ENCODE measurements at regions not wholly inside any gene's neighbourhood (a gene's known extent, or its start where the extent isn't known, plus 50 kb on each side); places are given as distances from the start of the nearest gene placed in this dataset.

- Histone ChIP-seq H3K27ac (replicated peaks; ENCODE audit: low read length) (no peak overlapping the region), H3K36me3 (replicated peaks in 1 of 2; ENCODE audit: control insufficient read depth in 2 of 2, insufficient read depth in 2 of 2, low read length in 2 of 2) (no peaks in the 10 kb centered on the region), H3K23ac (ENCODE audit: low read depth, low read length, poor library complexity) (no peak overlapping the region), H4K91ac (ENCODE audit: low read depth, low read length, poor library complexity) (no peak overlapping the region), H3K18ac (ENCODE audit: low read length) (no peak overlapping the region), H2BK5ac (ENCODE audit: low read length) (no peak overlapping the region), H3K4me2 (ENCODE audit: insufficient read depth, low read length, poor library complexity, severe bottlenecking) (no peak overlapping the region), H3K14ac (ENCODE audit: low read length) (no peak overlapping the region), H3K27me3 (ENCODE audit: control insufficient read depth in 3 of 3, insufficient read depth in 3 of 3, low read depth in 1 of 3, low read length in 3 of 3) (peaks cover 0 to 3% (median 0%) of the 10 kb centered on the region in 3 experiments), H3K79me1 (ENCODE audit: low read depth, low read length) (no peaks in the 10 kb centered on the region), H4K8ac (ENCODE audit: low read depth, low read length) (no peak overlapping the region), H2BK15ac (ENCODE audit: low read length) (no peak overlapping the region), H2BK120ac (ENCODE audit: low read depth, low read length) (no peak overlapping the region), H2AFZ (ENCODE audit: low read length) (no peak overlapping the region), H3K9ac (ENCODE audit: low read depth, low read length, poor library complexity) (no peak overlapping the region), H2AK5ac (ENCODE audit: low read depth, low read length) (no peak overlapping the region), H3K4me3 (ENCODE audit: low read length in 2 of 2) (no peak overlapping the region), H3K4me1 (ENCODE audit: control insufficient read depth in 2 of 2, insufficient read depth in 1 of 2, low read depth in 1 of 2, low read length in 2 of 2) (no peaks in the 10 kb centered on the region), H2BK12ac (ENCODE audit: low read length) (no peak overlapping the region), H3K4ac (ENCODE audit: low read length) (no peak overlapping the region), H3K9me3 (replicated peaks in 1 of 2; ENCODE audit: control insufficient read depth in 2 of 2, insufficient read depth in 1 of 2, low read depth in 1 of 2, low read length in 2 of 2) (no peaks in the 10 kb centered on the region)
- no CpG with 5 or more reads among the region's 3 CpGs for WGBS, 2 donors (ENCODE audit: extremely low coverage in 2 of 2, insufficient read length in 2 of 2, insufficient replicate concordance in 1 of 2)
- no peak for DNase-seq (ENCODE audit: low spot score)
Observed at GRCh38 chr1:63063367-63063766, 259.0 kb upstream of the FOXD3 start.

- Histone ChIP-seq H3K18ac (ENCODE audit: low read length) (no peak overlapping the region), H3K9ac (ENCODE audit: low read depth, low read length, poor library complexity) (no peak overlapping the region), H4K91ac (ENCODE audit: low read depth, low read length, poor library complexity) (no peak overlapping the region), H2BK5ac (ENCODE audit: low read length) (no peak overlapping the region), H3K27ac (replicated peaks; ENCODE audit: low read length) (no peak overlapping the region), H3K4me3 (ENCODE audit: low read length in 2 of 2) (no peak overlapping the region), H3K4me2 (ENCODE audit: insufficient read depth, low read length, poor library complexity, severe bottlenecking) (no peak overlapping the region), H3K27me3 (ENCODE audit: control insufficient read depth in 3 of 3, insufficient read depth in 3 of 3, low read depth in 1 of 3, low read length in 3 of 3) (peaks cover 0 to 3% (median 0%) of the 10 kb centered on the region in 3 experiments), H3K4me1 (ENCODE audit: control insufficient read depth in 2 of 2, insufficient read depth in 1 of 2, low read depth in 1 of 2, low read length in 2 of 2) (no peaks in the 10 kb centered on the region), H3K14ac (ENCODE audit: low read length) (no peak overlapping the region), H2AFZ (ENCODE audit: low read length) (no peak overlapping the region), H4K8ac (ENCODE audit: low read depth, low read length) (no peak overlapping the region), H2BK120ac (ENCODE audit: low read depth, low read length) (no peak overlapping the region), H2BK12ac (ENCODE audit: low read length) (no peak overlapping the region), H3K36me3 (replicated peaks in 1 of 2; ENCODE audit: control insufficient read depth in 2 of 2, insufficient read depth in 2 of 2, low read length in 2 of 2) (no peaks in the 10 kb centered on the region), H2BK15ac (ENCODE audit: low read length) (no peak overlapping the region), H3K9me3 (replicated peaks in 1 of 2; ENCODE audit: control insufficient read depth in 2 of 2, insufficient read depth in 1 of 2, low read depth in 1 of 2, low read length in 2 of 2) (no peaks in the 10 kb centered on the region), H2AK5ac (ENCODE audit: low read depth, low read length) (no peak overlapping the region), H3K23ac (ENCODE audit: low read depth, low read length, poor library complexity) (no peak overlapping the region), H3K79me1 (ENCODE audit: low read depth, low read length) (no peaks in the 10 kb centered on the region), H3K4ac (ENCODE audit: low read length) (no peak overlapping the region)
- no CpG with 5 or more reads among the region's 4 CpGs for WGBS, 2 donors (ENCODE audit: extremely low coverage in 2 of 2, insufficient read length in 2 of 2, insufficient replicate concordance in 1 of 2)
- no peak for DNase-seq (ENCODE audit: low spot score)
Observed at GRCh38 chr1:63064135-63064534, 258.2 kb upstream of the FOXD3 start.

GRCh38 chr1:63068626-63069025 is 253.7 kb upstream of the FOXD3 start:
- Histone ChIP-seq H3K18ac (ENCODE audit: low read length) (no peak overlapping the region), H2BK12ac (ENCODE audit: low read length) (no peak overlapping the region)

GRCh38 chr1:63069214-63069613 is 253.2 kb upstream of the FOXD3 start:
- Histone ChIP-seq H3K9me3 (replicated peaks in 1 of 2; ENCODE audit: control insufficient read depth in 2 of 2, insufficient read depth in 1 of 2, low read depth in 1 of 2, low read length in 2 of 2) (no peaks in the 10 kb centered on the region), H3K18ac (ENCODE audit: low read length) (no peak overlapping the region), H4K91ac (ENCODE audit: low read depth, low read length, poor library complexity) (no peak overlapping the region), H4K8ac (ENCODE audit: low read depth, low read length) (no peak overlapping the region), H2BK15ac (ENCODE audit: low read length) (no peak overlapping the region), H3K79me1 (ENCODE audit: low read depth, low read length) (no peaks in the 10 kb centered on the region), H2AFZ (ENCODE audit: low read length) (no peak overlapping the region), H3K4me1 (ENCODE audit: control insufficient read depth in 2 of 2, insufficient read depth in 1 of 2, low read depth in 1 of 2, low read length in 2 of 2) (no peaks in the 10 kb centered on the region), H3K4me3 (ENCODE audit: low read length in 2 of 2) (no peak overlapping the region), H2BK5ac (ENCODE audit: low read length) (no peak overlapping the region), H3K4me2 (ENCODE audit: insufficient read depth, low read length, poor library complexity, severe bottlenecking) (no peak overlapping the region), H3K27me3 (ENCODE audit: control insufficient read depth in 3 of 3, insufficient read depth in 3 of 3, low read depth in 1 of 3, low read length in 3 of 3) (peaks cover 0 to 23% (median 8%) of the 10 kb centered on the region in 3 experiments), H2BK12ac (ENCODE audit: low read length) (no peak overlapping the region), H3K23ac (ENCODE audit: low read depth, low read length, poor library complexity) (no peak overlapping the region), H3K14ac (ENCODE audit: low read length) (no peak overlapping the region), H3K27ac (replicated peaks; ENCODE audit: low read length) (no peak overlapping the region), H3K9ac (ENCODE audit: low read depth, low read length, poor library complexity) (no peak overlapping the region), H3K36me3 (replicated peaks in 1 of 2; ENCODE audit: control insufficient read depth in 2 of 2, insufficient read depth in 2 of 2, low read length in 2 of 2) (no peaks in the 10 kb centered on the region), H2BK120ac (ENCODE audit: low read depth, low read length) (no peak overlapping the region), H2AK5ac (ENCODE audit: low read depth, low read length) (no peak overlapping the region), H3K4ac (ENCODE audit: low read length) (no peak overlapping the region)
- WGBS, 2 donors (ENCODE audit: extremely low coverage in 2 of 2, insufficient read length in 2 of 2, insufficient replicate concordance in 1 of 2), result no CpG with 5 or more reads among the region's 6 CpGs
- no peak for DNase-seq (ENCODE audit: low spot score)

More at GRCh38 chr1:63068626-63069025, 253.7 kb upstream of the FOXD3 start:
- Histone ChIP-seq H4K8ac (ENCODE audit: low read depth, low read length) (no peak overlapping the region), H2BK120ac (ENCODE audit: low read depth, low read length) (no peak overlapping the region), H2AK5ac (ENCODE audit: low read depth, low read length) (no peak overlapping the region), H3K4me2 (ENCODE audit: insufficient read depth, low read length, poor library complexity, severe bottlenecking) (no peak overlapping the region), H2AFZ (ENCODE audit: low read length) (no peak overlapping the region), H3K27me3 (ENCODE audit: control insufficient read depth in 3 of 3, insufficient read depth in 3 of 3, low read depth in 1 of 3, low read length in 3 of 3) (peaks cover 0 to 23% (median 4%) of the 10 kb centered on the region in 3 experiments), H2BK5ac (ENCODE audit: low read length) (no peak overlapping the region), H3K36me3 (replicated peaks in 1 of 2; ENCODE audit: control insufficient read depth in 2 of 2, insufficient read depth in 2 of 2, low read length in 2 of 2) (no peaks in the 10 kb centered on the region), H3K9me3 (replicated peaks in 1 of 2; ENCODE audit: control insufficient read depth in 2 of 2, insufficient read depth in 1 of 2, low read depth in 1 of 2, low read length in 2 of 2) (no peaks in the 10 kb centered on the region), H3K27ac (replicated peaks; ENCODE audit: low read length) (no peak overlapping the region), H3K4me1 (ENCODE audit: control insufficient read depth in 2 of 2, insufficient read depth in 1 of 2, low read depth in 1 of 2, low read length in 2 of 2) (no peaks in the 10 kb centered on the region), H4K91ac (ENCODE audit: low read depth, low read length, poor library complexity) (no peak overlapping the region), H3K79me1 (ENCODE audit: low read depth, low read length) (no peaks in the 10 kb centered on the region), H3K23ac (ENCODE audit: low read depth, low read length, poor library complexity) (no peak overlapping the region), H3K9ac (ENCODE audit: low read depth, low read length, poor library complexity) (no peak overlapping the region), H3K14ac (ENCODE audit: low read length) (no peak overlapping the region), H2BK15ac (ENCODE audit: low read length) (no peak overlapping the region), H3K4me3 (ENCODE audit: low read length in 2 of 2) (no peak overlapping the region), H3K4ac (ENCODE audit: low read length) (no peak overlapping the region)
- no CpG with 5 or more reads among the region's 7 CpGs for WGBS, 2 donors (ENCODE audit: extremely low coverage in 2 of 2, insufficient read length in 2 of 2, insufficient replicate concordance in 1 of 2)
- DNase-seq (ENCODE audit: low spot score), result no peak

All from neuronal stem cell (in vitro differentiated cells).